ENCODE measurements at regions not wholly inside any gene's neighbourhood (a gene's known extent, or its start where the extent isn't known, plus 50 kb on each side); places are given as distances from the start of the nearest gene placed in this dataset.

GRCh38 chr17:79174905-79175856 lies 100.6 kb downstream of the ENGASE start:
- Histone ChIP-seq H3K27me3 (ENCODE audit: control insufficient read depth, insufficient read depth, low read length) (peaks cover 11% of the 10 kb centered on the region), H3K27ac (ENCODE audit: low read length) (no peak overlapping the region), H3K9me3 (ENCODE audit: control insufficient read depth, low read depth, low read length) (no peaks in the 10 kb centered on the region), H3K4me1 (ENCODE audit: control insufficient read depth, insufficient read depth, low read length) (no peaks in the 10 kb centered on the region), H3K36me3 (ENCODE audit: control insufficient read depth, insufficient read depth, low read length) (no peaks in the 10 kb centered on the region), H3K4me3 (ENCODE audit: low read length) (no peak overlapping the region)
- no CpG with 5 or more reads among the region's 28 CpGs for WGBS (ENCODE audit: insufficient coverage, low lambda C conversion rate)
- DNase-seq: no peak

- H3K27ac ChIP-seq (ENCODE audit: low read length): no peak overlapping the region
- DNase-seq: no peak
- H3K9me3 ChIP-seq (ENCODE audit: control insufficient read depth, low read depth, low read length): no peaks in the 10 kb centered on the region
- no peak overlapping the region for H3K4me3 ChIP-seq (ENCODE audit: low read length)
- WGBS (ENCODE audit: insufficient coverage, low lambda C conversion rate): no CpG with 5 or more reads among the region's 10 CpGs
- H3K36me3 ChIP-seq (ENCODE audit: control insufficient read depth, insufficient read depth, low read length): no peaks in the 10 kb centered on the region
- H3K27me3 ChIP-seq (ENCODE audit: control insufficient read depth, insufficient read depth, low read length): peaks cover 5% of the 10 kb centered on the region
- H3K4me1 ChIP-seq (ENCODE audit: control insufficient read depth, insufficient read depth, low read length): no peaks in the 10 kb centered on the region
Measured at GRCh38 chr17:79174193-79174765, 99.7 kb downstream of the ENGASE start.

GRCh38 chr17:79171188-79171587 lies 96.6 kb downstream of the ENGASE start:
- Histone ChIP-seq H3K27me3 (ENCODE audit: control insufficient read depth, insufficient read depth, low read length) (peaks cover 5% of the 10 kb centered on the region), H3K4me1 (ENCODE audit: control insufficient read depth, insufficient read depth, low read length) (no peaks in the 10 kb centered on the region), H3K4me3 (ENCODE audit: low read length) (no peak overlapping the region), H3K27ac (ENCODE audit: low read length) (no peak overlapping the region), H3K36me3 (ENCODE audit: control insufficient read depth, insufficient read depth, low read length) (no peaks in the 10 kb centered on the region), H3K9me3 (ENCODE audit: control insufficient read depth, low read depth, low read length) (no peaks in the 10 kb centered on the region)
- no CpG with 5 or more reads among the region's 13 CpGs for WGBS (ENCODE audit: insufficient coverage, low lambda C conversion rate)
- DNase-seq: no peak

GRCh38 chr17:79169861-79170260 lies 95.2 kb downstream of the ENGASE start:
- no peak overlapping the region for H3K4me3 ChIP-seq (ENCODE audit: low read length)
- DNase-seq: no peak
- H3K27ac ChIP-seq (ENCODE audit: low read length): no peak overlapping the region
- peaks cover 9% of the 10 kb centered on the region for H3K27me3 ChIP-seq (ENCODE audit: control insufficient read depth, insufficient read depth, low read length)
- H3K36me3 ChIP-seq (ENCODE audit: control insufficient read depth, insufficient read depth, low read length): no peaks in the 10 kb centered on the region
- 93% methylated on average over 3 of the region's 6 CpGs for WGBS (ENCODE audit: insufficient coverage, low lambda C conversion rate)
- no peaks in the 10 kb centered on the region for H3K9me3 ChIP-seq (ENCODE audit: control insufficient read depth, low read depth, low read length)
- no peaks in the 10 kb centered on the region for H3K4me1 ChIP-seq (ENCODE audit: control insufficient read depth, insufficient read depth, low read length)

- Histone ChIP-seq H3K36me3 (ENCODE audit: control insufficient read depth, insufficient read depth, low read length) (no peaks in the 10 kb centered on the region), H3K27me3 (ENCODE audit: control insufficient read depth, insufficient read depth, low read length) (peaks cover 9% of the 10 kb centered on the region), H3K4me1 (ENCODE audit: control insufficient read depth, insufficient read depth, low read length) (no peaks in the 10 kb centered on the region), H3K27ac (ENCODE audit: low read length) (no peak overlapping the region), H3K9me3 (ENCODE audit: control insufficient read depth, low read depth, low read length) (no peaks in the 10 kb centered on the region), H3K4me3 (ENCODE audit: low read length) (no peak overlapping the region)
- WGBS (ENCODE audit: insufficient coverage, low lambda C conversion rate): 74% methylated on average over 4 of the region's 11 CpGs
- DNase-seq: no peak
Measured at GRCh38 chr17:79169366-79169765, 94.7 kb downstream of the ENGASE start.

- Histone ChIP-seq H3K9me3 (ENCODE audit: control insufficient read depth, low read depth, low read length) (no peaks in the 10 kb centered on the region), H3K27me3 (ENCODE audit: control insufficient read depth, insufficient read depth, low read length) (peaks cover 9% of the 10 kb centered on the region), H3K4me3 (ENCODE audit: low read length) (no peak overlapping the region), H3K4me1 (ENCODE audit: control insufficient read depth, insufficient read depth, low read length) (no peaks in the 10 kb centered on the region), H3K36me3 (ENCODE audit: control insufficient read depth, insufficient read depth, low read length) (no peaks in the 10 kb centered on the region), H3K27ac (ENCODE audit: low read length) (no peak overlapping the region)
- DNase-seq: no peak
- no CpG with 5 or more reads among the region's 20 CpGs for WGBS (ENCODE audit: insufficient coverage, low lambda C conversion rate)
Measured at GRCh38 chr17:79168486-79169055, 93.9 kb downstream of the ENGASE start.

GRCh38 chr17:79167486-79167885 lies 92.9 kb downstream of the ENGASE start:
- no CpG with 5 or more reads among the region's 14 CpGs for WGBS (ENCODE audit: insufficient coverage, low lambda C conversion rate)
- no peaks in the 10 kb centered on the region for H3K9me3 ChIP-seq (ENCODE audit: control insufficient read depth, low read depth, low read length)
- H3K4me1 ChIP-seq (ENCODE audit: control insufficient read depth, insufficient read depth, low read length): no peaks in the 10 kb centered on the region
- no peak overlapping the region for H3K27ac ChIP-seq (ENCODE audit: low read length)
- no peaks in the 10 kb centered on the region for H3K36me3 ChIP-seq (ENCODE audit: control insufficient read depth, insufficient read depth, low read length)
- no peak for DNase-seq
- H3K4me3 ChIP-seq (ENCODE audit: low read length): no peak overlapping the region
- H3K27me3 ChIP-seq (ENCODE audit: control insufficient read depth, insufficient read depth, low read length): peaks cover 9% of the 10 kb centered on the region

GRCh38 chr17:79165756-79166473 lies 91.3 kb downstream of the ENGASE start:
- no CpG with 5 or more reads among the region's 24 CpGs for WGBS (ENCODE audit: insufficient coverage, low lambda C conversion rate)
- no peaks in the 10 kb centered on the region for H3K4me1 ChIP-seq (ENCODE audit: control insufficient read depth, insufficient read depth, low read length)
- H3K27me3 ChIP-seq (ENCODE audit: control insufficient read depth, insufficient read depth, low read length): peaks cover 11% of the 10 kb centered on the region
- no peak overlapping the region for H3K4me3 ChIP-seq (ENCODE audit: low read length)
- DNase-seq: no peak
- no peaks in the 10 kb centered on the region for H3K9me3 ChIP-seq (ENCODE audit: control insufficient read depth, low read depth, low read length)
- H3K36me3 ChIP-seq (ENCODE audit: control insufficient read depth, insufficient read depth, low read length): no peaks in the 10 kb centered on the region
- no peak overlapping the region for H3K27ac ChIP-seq (ENCODE audit: low read length)

GRCh38 chr17:79164913-79165695 lies 90.5 kb downstream of the ENGASE start:
- H3K27me3 ChIP-seq (ENCODE audit: control insufficient read depth, insufficient read depth, low read length): peaks cover 9% of the 10 kb centered on the region
- H3K4me1 ChIP-seq (ENCODE audit: control insufficient read depth, insufficient read depth, low read length): no peaks in the 10 kb centered on the region
- no peaks in the 10 kb centered on the region for H3K36me3 ChIP-seq (ENCODE audit: control insufficient read depth, insufficient read depth, low read length)
- no peak for DNase-seq
- H3K9me3 ChIP-seq (ENCODE audit: control insufficient read depth, low read depth, low read length): no peaks in the 10 kb centered on the region
- no peak overlapping the region for H3K4me3 ChIP-seq (ENCODE audit: low read length)
- no peak overlapping the region for H3K27ac ChIP-seq (ENCODE audit: low read length)
- no CpG with 5 or more reads among the region's 21 CpGs for whole genome bisulfite sequencing (ENCODE audit: insufficient coverage, low lambda C conversion rate)
